Activated CD4-positive, alpha-beta T cell treated with anti-CD3 and anti-CD28 coated beads for 4 hours (primary cell): ENCODE measurements at regions not wholly inside any gene's neighbourhood (a gene's known extent, or its start where the extent isn't known, plus 50 kb on each side); places are given as distances from the start of the nearest gene placed in this dataset.

ENCODE experiments used
- DNase-seq, 2 donors: peaks; one replicate each; pipeline ENCODE4 v3.0.0-alpha.2; 2020

GRCh38 chr17:72511242-72511641 is 390.4 kb downstream of the SOX9 start:
- DNase-seq = no peak

DNA sequence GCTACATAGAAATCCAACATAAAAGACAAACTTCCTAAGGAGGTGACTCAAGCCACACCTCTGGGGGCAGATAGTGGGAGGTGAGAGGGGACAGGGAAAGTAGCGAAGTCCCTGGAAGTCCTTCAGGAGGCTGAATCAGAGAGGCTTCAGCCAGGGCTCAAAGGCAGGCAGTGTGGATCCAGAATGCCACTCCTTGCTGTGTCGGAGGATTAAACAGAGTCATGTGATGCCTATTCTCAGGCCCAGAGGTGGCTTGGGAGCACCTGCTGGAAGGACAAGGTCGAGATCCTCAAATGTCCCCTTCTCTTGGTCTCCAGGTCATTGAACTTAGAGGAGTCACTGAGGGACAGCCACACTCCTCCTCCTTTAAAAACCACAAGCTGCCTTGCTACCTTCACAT is 391.1 kb downstream of the SOX9 start:
- DNase-seq = no peak

DNA sequence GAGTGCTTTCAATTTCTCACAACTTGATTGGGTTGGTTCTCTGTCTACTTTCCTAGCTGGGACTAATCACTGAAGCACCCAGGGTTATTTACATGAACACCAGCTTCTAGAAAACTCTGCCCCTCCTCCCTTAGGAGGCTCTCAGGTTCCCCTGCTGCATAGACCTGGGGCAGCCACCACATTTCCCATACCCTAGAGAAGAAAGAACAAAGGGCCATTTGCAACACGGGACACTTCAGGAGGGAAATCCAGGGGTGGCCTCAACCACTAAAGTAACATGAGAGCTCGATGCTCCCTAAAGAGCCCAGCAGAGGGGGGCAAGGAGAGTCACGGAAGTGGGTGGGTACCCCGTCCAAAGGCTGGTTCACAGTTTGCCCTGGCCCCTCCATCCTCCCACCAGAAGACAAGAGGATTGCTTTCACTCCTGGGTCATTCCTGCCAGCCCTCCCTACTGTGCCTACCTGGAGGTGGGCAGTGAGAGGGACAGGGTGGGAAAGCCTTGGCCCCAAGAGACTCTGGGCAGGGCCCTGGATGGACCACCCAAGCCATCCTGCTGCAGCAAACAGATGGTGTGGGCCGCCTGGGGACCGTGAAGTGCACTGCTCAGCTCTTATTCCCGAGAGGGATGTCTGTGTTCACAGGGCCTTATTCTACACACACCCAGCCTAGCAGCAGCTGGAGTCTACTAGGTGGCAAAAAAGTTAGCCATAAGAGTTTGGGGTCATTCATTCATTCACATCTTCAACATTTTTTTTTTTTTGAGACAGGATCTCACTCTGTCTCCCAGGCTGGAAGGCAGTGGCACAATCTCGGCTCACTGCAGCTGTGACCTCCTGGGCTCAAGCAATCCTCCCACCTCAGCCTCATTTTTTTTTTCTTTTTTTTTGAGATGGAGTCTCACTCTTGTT is 392.1 kb downstream of the SOX9 start:
- no peak for DNase-seq

DNA sequence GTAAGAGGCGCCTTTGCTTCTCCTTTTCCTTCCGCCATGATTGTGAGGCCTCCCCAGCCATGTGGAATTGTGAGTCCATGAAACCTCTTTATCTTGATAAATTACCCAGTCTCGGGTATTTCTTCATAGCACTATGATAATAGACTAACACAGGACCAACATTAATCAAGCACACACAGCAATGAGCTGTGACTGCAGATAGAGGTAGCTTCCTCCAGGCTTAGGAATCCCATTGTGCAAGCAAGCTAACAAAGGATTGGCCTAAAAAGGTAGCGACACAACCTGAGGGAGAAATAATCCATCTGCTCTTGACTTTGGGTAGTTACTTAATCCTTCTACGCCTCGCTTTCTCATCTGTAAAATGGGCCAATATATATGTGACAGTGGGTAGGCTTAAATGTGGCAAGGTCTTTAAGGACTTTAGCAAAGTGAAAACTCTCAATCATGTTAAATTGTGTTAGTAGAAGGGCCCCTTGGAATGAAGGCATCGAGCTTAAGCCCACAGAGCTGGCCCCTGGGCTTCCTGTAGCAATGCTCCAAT is 393.6 kb downstream of the SOX9 start:
- DNase-seq = no peak

- DNase-seq = no peak
Measured at GRCh38 chr17:72514891-72515290, 394.1 kb downstream of the SOX9 start.

DNA sequence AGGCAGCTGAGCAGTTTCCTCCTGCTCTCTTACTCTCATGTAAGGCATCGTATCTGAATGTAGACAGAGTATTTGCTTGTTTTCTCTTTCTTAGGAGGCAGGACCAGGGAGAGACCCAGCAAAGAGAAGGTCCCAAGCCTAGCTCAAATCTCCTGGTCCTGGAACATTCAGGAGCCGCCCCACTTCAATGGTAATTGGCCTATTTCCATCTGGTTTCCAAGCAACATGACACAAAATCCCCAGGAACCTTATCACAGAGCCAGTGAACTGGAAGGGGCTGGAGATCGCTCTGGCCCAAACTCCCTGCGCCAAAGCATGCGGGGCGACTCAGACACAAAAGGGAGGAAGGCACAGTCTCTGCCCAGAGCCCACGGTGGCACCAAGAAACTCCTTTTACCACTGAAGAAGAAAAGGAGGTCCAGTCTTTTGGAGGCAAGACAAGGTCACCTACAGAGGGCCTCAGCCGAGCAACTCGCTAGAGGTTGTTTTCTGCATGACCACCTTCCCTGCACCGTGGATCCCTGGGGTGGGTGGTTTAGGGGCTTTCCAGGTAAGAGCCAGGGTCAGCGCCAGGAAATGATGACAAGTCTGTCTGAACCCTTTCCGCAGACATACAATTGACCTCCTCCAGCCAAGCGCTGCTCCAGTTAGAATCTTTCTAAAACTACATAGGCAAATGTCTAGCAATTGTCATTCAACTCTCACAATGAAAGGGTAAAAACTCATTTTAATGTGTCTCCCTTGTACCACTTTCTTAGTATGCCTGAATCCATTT is 394.7 kb downstream of the SOX9 start:
- no peak for DNase-seq

- DNase-seq = no peak
Measured at GRCh38 chr17:72516772-72517399, 396.1 kb downstream of the SOX9 start.

GRCh38 chr17:72517413-72518158 is 396.8 kb downstream of the SOX9 start:
- DNase-seq = no peak

GRCh38 chr17:72518159-72518732 is 397.4 kb downstream of the SOX9 start:
- DNase-seq = no peak

GRCh38 chr17:72518753-72519597 is 398.2 kb downstream of the SOX9 start:
- no peak for DNase-seq

DNA sequence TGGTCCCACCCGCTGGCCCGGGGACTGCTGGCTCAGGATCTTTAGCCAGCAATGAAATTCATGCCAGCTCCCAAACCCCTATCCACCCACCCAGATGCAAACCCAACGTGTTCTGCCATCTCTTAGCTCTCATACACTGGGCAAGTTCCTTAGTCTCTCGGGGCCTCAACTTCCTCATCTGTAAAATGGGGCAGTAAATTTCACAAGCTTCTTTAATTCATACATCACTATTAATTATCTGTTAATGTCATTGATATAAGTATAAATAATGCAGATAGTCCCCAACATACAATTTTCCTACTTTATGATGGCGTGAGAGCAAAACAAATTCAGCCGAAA is 398.7 kb downstream of the SOX9 start:
- DNase-seq = no peak

GRCh38 chr17:72520665-72521303 is 400.0 kb downstream of the SOX9 start:
- no peak for DNase-seq

DNA sequence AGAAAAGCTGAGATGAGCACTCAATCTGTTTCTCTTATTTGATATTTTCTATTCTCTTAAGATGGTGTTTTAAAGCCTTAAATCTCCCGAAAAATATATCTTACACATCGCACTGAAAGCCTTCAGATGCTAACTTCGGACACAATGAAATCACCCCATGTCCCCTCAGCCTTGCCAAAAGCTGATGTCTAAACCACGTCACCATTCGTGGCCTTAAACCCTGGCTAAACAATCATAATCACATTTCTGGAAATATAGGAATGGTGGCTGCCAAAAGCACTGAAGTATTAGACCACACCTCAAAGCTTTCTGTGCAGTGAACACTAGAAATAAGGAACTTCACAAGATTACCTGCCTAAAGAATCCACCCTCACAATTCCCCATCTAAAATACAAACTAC is 402.7 kb downstream of the SOX9 start:
- no peak for DNase-seq

DNA sequence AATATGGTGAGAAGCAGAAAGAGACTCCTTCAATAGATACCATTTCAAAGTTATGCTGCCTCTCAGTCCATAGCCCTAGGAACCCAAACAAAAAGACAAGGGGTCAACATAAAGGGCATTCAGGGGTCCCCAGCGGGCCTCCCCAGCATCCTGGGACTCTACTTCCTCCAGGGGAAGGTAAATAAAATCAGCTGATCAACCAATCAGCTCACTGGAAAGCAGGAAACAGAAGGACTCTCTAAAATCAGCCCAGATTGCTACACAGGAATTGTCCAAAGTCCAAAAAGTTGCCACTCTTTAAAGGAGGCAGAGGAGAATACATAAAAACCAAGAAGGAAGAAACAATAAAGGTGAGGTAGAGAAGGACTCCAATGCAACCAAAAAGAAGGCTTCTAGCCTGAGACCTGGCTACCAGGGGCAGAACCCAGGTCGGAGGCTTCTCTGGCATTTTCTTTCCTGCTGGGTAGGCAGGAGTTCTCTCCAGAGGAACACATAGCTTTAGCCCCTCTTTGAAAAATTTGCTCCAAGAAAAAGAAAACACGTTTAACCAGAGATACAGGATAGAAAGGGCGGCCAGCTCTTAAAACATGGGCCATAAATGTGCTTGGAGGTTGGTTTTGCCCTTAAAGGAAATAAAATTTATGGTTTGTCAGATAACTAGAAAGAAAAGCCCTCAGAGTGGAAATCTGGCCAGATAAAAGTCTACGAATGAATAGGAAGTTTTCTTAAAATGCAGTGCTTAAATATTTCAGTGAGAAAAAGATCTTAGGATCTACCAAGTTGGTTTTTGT is 404.6 kb downstream of the SOX9 start:
- DNase-seq = no peak

DNA sequence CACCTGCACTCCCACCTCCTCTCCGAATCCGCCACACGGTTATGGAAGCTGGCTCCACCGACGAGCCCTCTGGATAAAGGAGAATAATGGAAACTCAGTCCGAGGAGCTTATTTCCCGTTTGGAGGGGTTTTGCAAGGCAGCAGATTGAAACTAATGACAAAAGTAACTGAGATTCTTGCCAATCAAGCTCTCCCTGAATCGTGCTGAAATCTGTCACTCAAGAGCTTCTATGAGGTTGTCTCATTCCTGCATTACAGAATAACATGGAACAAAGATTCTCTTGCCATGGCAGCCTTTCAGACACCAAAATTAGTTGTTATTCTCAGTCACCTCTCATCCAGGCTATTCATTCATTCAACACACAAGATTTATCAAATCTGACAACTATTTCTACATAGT is 405.9 kb downstream of the SOX9 start:
- DNase-seq = no peak

DNA sequence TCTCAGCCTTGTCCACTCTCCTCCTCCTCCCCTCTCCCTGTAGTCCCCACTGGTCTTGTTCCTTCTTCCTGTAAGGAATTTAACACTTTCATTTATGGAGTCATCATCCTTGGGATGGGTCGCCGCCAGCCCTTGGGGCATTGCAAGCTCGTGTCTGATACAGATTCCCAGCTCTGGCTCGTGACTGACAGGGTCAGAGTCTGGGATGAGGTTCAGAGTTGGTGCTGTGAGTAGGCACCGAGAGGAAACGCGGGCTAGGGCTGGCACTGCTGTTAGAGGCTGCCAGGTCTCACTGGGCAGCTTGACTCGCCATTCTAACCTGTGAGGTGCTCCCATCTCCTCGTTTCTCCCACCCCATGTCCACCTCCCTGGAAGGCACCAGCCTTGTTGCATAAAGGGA is 407.0 kb downstream of the SOX9 start:
- no peak for DNase-seq

DNA sequence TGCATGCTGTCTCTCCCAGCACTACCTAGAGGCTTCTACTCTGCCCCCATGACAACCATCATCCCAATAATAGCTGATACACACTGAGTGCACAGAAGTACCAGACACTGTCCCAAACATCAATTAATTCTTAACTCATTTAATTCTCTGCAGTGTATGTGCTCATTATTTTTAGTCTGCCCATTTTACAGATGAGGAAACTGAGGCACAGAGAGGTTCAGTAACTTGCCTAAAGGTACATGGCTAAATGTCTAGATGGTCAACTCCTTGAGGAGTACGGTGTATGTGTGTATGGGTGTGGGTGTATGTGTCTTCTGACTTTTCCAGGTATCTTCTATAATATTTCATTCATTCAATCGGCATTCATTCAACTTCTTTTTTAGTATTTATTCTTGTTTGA is 407.9 kb downstream of the SOX9 start:
- DNase-seq = no peak

DNA sequence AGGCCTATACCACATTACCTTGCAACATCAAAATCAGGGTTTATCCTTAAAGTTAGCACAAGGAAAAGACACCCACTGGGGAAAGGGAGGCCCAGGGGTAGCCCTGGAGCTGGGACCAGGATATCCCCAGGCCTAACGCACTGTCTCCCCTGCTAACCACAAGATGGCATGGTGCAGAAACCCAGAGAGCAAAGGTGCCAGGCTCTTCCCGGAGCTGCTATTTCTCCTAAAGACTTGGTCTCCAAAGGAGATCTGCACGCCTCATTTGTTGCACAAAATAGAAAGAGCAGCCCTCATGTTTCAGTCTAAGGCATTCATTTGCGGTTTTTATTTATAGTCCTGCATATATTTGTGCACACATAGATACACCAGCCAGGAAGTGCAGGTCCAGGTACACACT is 408.6 kb downstream of the SOX9 start:
- no peak for DNase-seq

DNA sequence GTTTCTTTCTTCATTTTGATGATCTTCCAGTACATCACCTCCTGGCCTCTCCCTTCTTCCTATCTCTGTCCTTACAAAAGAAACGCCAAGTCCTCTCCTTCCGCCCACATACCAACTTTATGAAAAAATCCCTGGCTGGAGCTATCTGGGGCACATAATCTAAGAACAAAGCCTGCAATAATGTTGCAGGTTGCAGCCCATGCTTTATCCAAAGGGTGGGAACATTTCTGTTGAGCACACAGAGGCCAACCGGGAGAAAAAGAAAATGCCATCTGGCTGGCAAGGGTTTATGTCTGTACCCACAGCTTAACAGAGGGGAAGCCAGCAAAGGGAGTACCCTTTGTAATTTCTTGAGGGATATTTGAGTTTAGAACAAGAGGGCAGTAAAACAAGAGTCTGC is 409.6 kb downstream of the SOX9 start:
- DNase-seq = no peak

DNA sequence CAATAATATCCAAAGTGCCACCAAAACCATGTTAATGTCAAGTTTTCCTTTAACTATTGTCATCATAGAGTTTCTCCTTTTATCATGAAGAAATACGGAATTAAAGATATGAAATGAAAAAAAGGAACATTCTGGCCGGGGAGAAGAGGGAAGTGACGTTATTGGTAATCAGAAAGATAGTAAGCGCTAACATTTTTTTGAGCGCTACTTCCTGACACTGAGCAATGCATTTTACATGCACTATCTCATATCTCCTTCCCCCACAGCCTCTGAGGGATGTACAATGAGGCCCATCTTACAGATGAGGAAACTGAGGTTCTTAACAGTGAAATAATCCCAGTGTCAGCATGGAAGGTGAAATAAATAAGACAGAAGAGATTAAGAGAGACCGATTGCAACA is 410.9 kb downstream of the SOX9 start:
- no peak for DNase-seq
